WTC11 (cell line): ENCODE measurements at regions not wholly inside any gene's neighbourhood (a gene's known extent, or its start where the extent isn't known, plus 50 kb on each side); places are given as distances from the start of the nearest gene placed in this dataset.

Experiments used
- ATAC-seq: fragments of 200-7000 bp; cut with Tn5 transposase; 2 replicates; pipeline ENCODE4 v1.10.0; 2021; ENCODE audit warnings: mild to moderate bottlenecking, moderate library complexity
- CTCF ChIA-PET: fragments of 300-600 bp; sonication (Branson Sonifier 250); formaldehyde crosslinking; loops from one replicate; lab custom pipeline; 2021; ENCODE audit warnings: antibody characterized with exemption; lab: Charles Lee
- POLR2A ChIA-PET: fragments of 350-600 bp; sonication (Branson Sonifier 250); formaldehyde crosslinking; loops from one replicate; lab custom pipeline; 2021; ENCODE audit warnings: antibody characterized with exemption; lab: Charles Lee
- DNase-seq: peaks from one replicate; pipeline ENCODE4 v3.0.0; 2021; ENCODE audit warnings: low spot score
- H3K27ac Mint-ChIP-seq: 2 replicates; pipeline ENCODE4 v1.8.0; 2021; ENCODE audit warnings: mixed read lengths
- H3K27me3 Mint-ChIP-seq: 2 replicates; pipeline ENCODE4 v1.8.0; 2021; ENCODE audit warnings: low read depth, mild to moderate bottlenecking, moderate library complexity, mixed read lengths
- H3K36me3 Mint-ChIP-seq: 2 replicates; pipeline ENCODE4 v1.8.0; 2021; ENCODE audit warnings: mixed read lengths
- H3K4me1 Mint-ChIP-seq: 2 replicates; pipeline ENCODE4 v1.8.0; 2022; ENCODE audit warnings: mixed read lengths
- H3K4me3 Mint-ChIP-seq: 2 replicates; pipeline ENCODE4 v1.8.0; 2021; ENCODE audit warnings: mild to moderate bottlenecking, moderate library complexity, mixed read lengths
- H3K9me3 Mint-ChIP-seq: 2 replicates; pipeline ENCODE4 v1.8.0; 2021; ENCODE audit warnings: mixed read lengths
- ATF1 ChIP-seq: sonication (generic); formaldehyde crosslinking; IDR thresholded peaks from 2 replicates; pipeline ENCODE4 v1.8.1; 2023; ENCODE audit warnings: mild to moderate bottlenecking, moderate library complexity, missing genetic modification reagents
- ATF2 ChIP-seq: sonication (generic); formaldehyde crosslinking; IDR thresholded peaks from 2 replicates; pipeline ENCODE4 v1.8.1; 2022; ENCODE audit warnings: low read depth, missing genetic modification reagents, borderline replicate concordance
- CTCF ChIP-seq: fragments of 200-600 bp; IDR thresholded peaks from 2 replicates; pipeline ENCODE4 v1.8.0; 2022; ENCODE audit warnings: antibody characterized with exemption
- EMX1 ChIP-seq: fragments of 250-450 bp; sonication (Bioruptor Pico); IDR thresholded peaks from 2 replicates; pipeline ENCODE4 v1.8.0; 2021; ENCODE audit warnings: mild to moderate bottlenecking
- FOXK1 ChIP-seq: sonication (generic); formaldehyde crosslinking; IDR thresholded peaks from 2 replicates; pipeline ENCODE4 v1.8.0; 2022; ENCODE audit warnings: mild to moderate bottlenecking, moderate library complexity, missing genetic modification reagents
- MXD4 ChIP-seq: fragments of 250-450 bp; sonication (Bioruptor Pico); IDR thresholded peaks from 2 replicates; pipeline ENCODE4 v1.8.0; 2021; ENCODE audit warnings: mild to moderate bottlenecking, moderate library complexity, borderline replicate concordance
- SP1 ChIP-seq: sonication (generic); formaldehyde crosslinking; conservative IDR thresholded peaks from 2 replicates; pipeline ENCODE4 v1.8.1; 2022; ENCODE audit warnings: missing genetic modification reagents
- TCF7 ChIP-seq: sonication (generic); formaldehyde crosslinking; IDR thresholded peaks from 2 replicates; pipeline ENCODE4 v1.8.0; 2022; ENCODE audit warnings: mild to moderate bottlenecking, low read depth, missing genetic modification reagents, moderate library complexity
- TP53 ChIP-seq: sonication (generic); formaldehyde crosslinking; IDR thresholded peaks from 2 replicates; pipeline ENCODE4 v1.8.1; 2023; ENCODE audit warnings: mild to moderate bottlenecking, missing genetic modification reagents
- ZBTB43 ChIP-seq: sonication (generic); formaldehyde crosslinking; IDR thresholded peaks from 2 replicates; pipeline ENCODE4 v1.8.1; 2023; ENCODE audit warnings: mild to moderate bottlenecking, missing genetic modification reagents
- ZNF121 ChIP-seq: sonication (generic); formaldehyde crosslinking; IDR thresholded peaks from 2 replicates; pipeline ENCODE4 v1.8.0; 2023; ENCODE audit warnings: missing genetic modification reagents
- ZNF219 ChIP-seq: sonication (generic); formaldehyde crosslinking; IDR thresholded peaks from 2 replicates; pipeline ENCODE4 v1.8.0; 2023; ENCODE audit warnings: missing genetic modification reagents, mild to moderate bottlenecking, borderline replicate concordance
- ZNF317 ChIP-seq: sonication (generic); formaldehyde crosslinking; IDR thresholded peaks from 2 replicates; pipeline ENCODE4 v1.8.1; 2023; ENCODE audit warnings: low read depth, mild to moderate bottlenecking, moderate library complexity, missing genetic modification reagents, borderline replicate concordance
- TF ChIP-seq, protein P1 (sequence below): sonication (generic); formaldehyde crosslinking; conservative IDR thresholded peaks from 2 replicates; pipeline ENCODE4 v1.8.1; 2023; ENCODE audit warnings: mild to moderate bottlenecking, low read depth, missing genetic modification reagents, moderate library complexity
- TF ChIP-seq, protein P2 (sequence below): sonication (generic); formaldehyde crosslinking; IDR thresholded peaks from 2 replicates; pipeline ENCODE4 v1.8.0; 2023; ENCODE audit warnings: mild to moderate bottlenecking, missing genetic modification reagents
- TF ChIP-seq, protein P3 (sequence below): fragments of 250-450 bp; sonication (Bioruptor Pico); IDR thresholded peaks from 2 replicates; pipeline ENCODE4 v1.9.0; 2021; ENCODE audit warnings: moderate library complexity, mild to moderate bottlenecking, inconsistent platforms, borderline replicate concordance
- TF ChIP-seq, protein P4 (sequence below): sonication (generic); formaldehyde crosslinking; IDR thresholded peaks from 2 replicates; pipeline ENCODE4 v1.8.0; 2023; ENCODE audit warnings: missing genetic modification reagents, mild to moderate bottlenecking, borderline replicate concordance
- TF ChIP-seq, protein P5 (sequence below): sonication (generic); formaldehyde crosslinking; IDR thresholded peaks from 2 replicates; pipeline ENCODE4 v1.8.1; 2022; ENCODE audit warnings: low read depth, mild to moderate bottlenecking, moderate library complexity, missing genetic modification reagents, borderline replicate concordance

DNA sequence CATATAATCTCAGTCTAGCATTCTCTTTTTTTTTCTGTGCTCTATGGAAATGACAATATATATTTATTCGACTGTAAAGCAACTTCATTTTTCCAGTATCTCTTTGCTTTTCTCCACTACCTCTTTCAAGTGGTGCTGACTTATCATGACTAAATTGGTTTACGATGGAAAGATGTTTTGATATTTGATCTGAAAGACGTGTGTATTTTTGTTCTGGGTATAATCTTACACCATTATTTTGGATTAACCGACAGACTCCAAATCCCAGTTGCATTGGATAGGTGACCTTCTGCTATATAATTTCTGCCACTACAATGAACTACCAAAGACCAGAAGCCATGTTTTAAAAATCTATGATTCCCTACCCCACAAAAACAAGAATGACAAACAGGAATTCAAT, 380.5 kb upstream of the NFE2L3 start (continued):
- TF ChIP-seq, protein P1, sequence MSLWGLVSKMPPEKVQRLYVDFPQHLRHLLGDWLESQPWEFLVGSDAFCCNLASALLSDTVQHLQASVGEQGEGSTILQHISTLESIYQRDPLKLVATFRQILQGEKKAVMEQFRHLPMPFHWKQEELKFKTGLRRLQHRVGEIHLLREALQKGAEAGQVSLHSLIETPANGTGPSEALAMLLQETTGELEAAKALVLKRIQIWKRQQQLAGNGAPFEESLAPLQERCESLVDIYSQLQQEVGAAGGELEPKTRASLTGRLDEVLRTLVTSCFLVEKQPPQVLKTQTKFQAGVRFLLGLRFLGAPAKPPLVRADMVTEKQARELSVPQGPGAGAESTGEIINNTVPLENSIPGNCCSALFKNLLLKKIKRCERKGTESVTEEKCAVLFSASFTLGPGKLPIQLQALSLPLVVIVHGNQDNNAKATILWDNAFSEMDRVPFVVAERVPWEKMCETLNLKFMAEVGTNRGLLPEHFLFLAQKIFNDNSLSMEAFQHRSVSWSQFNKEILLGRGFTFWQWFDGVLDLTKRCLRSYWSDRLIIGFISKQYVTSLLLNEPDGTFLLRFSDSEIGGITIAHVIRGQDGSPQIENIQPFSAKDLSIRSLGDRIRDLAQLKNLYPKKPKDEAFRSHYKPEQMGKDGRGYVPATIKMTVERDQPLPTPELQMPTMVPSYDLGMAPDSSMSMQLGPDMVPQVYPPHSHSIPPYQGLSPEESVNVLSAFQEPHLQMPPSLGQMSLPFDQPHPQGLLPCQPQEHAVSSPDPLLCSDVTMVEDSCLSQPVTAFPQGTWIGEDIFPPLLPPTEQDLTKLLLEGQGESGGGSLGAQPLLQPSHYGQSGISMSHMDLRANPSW (CRISPR knock-in tag), result no peak
- TF ChIP-seq MXD4 (CRISPR knock-in tag) (no peak), FOXK1 (no peak), ZBTB43 (CRISPR knock-in tag) (no peak)
- TF ChIP-seq, protein P2, sequence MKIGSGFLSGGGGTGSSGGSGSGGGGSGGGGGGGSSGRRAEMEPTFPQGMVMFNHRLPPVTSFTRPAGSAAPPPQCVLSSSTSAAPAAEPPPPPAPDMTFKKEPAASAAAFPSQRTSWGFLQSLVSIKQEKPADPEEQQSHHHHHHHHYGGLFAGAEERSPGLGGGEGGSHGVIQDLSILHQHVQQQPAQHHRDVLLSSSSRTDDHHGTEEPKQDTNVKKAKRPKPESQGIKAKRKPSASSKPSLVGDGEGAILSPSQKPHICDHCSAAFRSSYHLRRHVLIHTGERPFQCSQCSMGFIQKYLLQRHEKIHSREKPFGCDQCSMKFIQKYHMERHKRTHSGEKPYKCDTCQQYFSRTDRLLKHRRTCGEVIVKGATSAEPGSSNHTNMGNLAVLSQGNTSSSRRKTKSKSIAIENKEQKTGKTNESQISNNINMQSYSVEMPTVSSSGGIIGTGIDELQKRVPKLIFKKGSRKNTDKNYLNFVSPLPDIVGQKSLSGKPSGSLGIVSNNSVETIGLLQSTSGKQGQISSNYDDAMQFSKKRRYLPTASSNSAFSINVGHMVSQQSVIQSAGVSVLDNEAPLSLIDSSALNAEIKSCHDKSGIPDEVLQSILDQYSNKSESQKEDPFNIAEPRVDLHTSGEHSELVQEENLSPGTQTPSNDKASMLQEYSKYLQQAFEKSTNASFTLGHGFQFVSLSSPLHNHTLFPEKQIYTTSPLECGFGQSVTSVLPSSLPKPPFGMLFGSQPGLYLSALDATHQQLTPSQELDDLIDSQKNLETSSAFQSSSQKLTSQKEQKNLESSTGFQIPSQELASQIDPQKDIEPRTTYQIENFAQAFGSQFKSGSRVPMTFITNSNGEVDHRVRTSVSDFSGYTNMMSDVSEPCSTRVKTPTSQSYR (CRISPR knock-in tag), result no peak

GRCh38 chr7:25772802-25773201, 379.2 kb upstream of the NFE2L3 start:
- H3K9me3 Mint-ChIP-seq, result no peaks in the 10 kb centered on the region
- H3K27me3 Mint-ChIP-seq, result no peaks in the 10 kb centered on the region
- no peak overlapping the region for H3K4me3 Mint-ChIP-seq
- no peaks in the 10 kb centered on the region for H3K36me3 Mint-ChIP-seq
- H3K4me1 Mint-ChIP-seq, result peaks cover 5% of the 10 kb centered on the region
- ATAC-seq, result no peak
- POLR2A ChIA-PET, result no interaction called here
- no peak for DNase-seq
- no peak overlapping the region for H3K27ac Mint-ChIP-seq
- CTCF ChIA-PET, result no interaction called here
- TF ChIP-seq SP1, result no peak
- TF ChIP-seq, protein P3, sequence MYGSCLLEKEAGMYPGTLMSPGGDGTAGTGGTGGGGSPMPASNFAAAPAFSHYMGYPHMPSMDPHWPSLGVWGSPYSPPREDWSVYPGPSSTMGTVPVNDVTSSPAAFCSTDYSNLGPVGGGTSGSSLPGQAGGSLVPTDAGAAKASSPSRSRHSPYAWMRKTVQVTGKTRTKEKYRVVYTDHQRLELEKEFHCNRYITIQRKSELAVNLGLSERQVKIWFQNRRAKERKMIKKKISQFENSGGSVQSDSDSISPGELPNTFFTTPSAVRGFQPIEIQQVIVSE, result no peak
- no peak for TF ChIP-seq TP53
- no peak for TF ChIP-seq TCF7 (CRISPR knock-in tag)
- no peak for TF ChIP-seq ATF1 (CRISPR knock-in tag)
- TF ChIP-seq ATF2 (CRISPR knock-in tag), result no peak
- TF ChIP-seq, protein P4, sequence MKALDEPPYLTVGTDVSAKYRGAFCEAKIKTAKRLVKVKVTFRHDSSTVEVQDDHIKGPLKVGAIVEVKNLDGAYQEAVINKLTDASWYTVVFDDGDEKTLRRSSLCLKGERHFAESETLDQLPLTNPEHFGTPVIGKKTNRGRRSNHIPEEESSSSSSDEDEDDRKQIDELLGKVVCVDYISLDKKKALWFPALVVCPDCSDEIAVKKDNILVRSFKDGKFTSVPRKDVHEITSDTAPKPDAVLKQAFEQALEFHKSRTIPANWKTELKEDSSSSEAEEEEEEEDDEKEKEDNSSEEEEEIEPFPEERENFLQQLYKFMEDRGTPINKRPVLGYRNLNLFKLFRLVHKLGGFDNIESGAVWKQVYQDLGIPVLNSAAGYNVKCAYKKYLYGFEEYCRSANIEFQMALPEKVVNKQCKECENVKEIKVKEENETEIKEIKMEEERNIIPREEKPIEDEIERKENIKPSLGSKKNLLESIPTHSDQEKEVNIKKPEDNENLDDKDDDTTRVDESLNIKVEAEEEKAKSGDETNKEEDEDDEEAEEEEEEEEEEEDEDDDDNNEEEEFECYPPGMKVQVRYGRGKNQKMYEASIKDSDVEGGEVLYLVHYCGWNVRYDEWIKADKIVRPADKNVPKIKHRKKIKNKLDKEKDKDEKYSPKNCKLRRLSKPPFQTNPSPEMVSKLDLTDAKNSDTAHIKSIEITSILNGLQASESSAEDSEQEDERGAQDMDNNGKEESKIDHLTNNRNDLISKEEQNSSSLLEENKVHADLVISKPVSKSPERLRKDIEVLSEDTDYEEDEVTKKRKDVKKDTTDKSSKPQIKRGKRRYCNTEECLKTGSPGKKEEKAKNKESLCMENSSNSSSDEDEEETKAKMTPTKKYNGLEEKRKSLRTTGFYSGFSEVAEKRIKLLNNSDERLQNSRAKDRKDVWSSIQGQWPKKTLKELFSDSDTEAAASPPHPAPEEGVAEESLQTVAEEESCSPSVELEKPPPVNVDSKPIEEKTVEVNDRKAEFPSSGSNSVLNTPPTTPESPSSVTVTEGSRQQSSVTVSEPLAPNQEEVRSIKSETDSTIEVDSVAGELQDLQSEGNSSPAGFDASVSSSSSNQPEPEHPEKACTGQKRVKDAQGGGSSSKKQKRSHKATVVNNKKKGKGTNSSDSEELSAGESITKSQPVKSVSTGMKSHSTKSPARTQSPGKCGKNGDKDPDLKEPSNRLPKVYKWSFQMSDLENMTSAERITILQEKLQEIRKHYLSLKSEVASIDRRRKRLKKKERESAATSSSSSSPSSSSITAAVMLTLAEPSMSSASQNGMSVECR (CRISPR knock-in tag), result no peak
- no peak for TF ChIP-seq ZNF219 (CRISPR knock-in tag)
- TF ChIP-seq, protein P5, sequence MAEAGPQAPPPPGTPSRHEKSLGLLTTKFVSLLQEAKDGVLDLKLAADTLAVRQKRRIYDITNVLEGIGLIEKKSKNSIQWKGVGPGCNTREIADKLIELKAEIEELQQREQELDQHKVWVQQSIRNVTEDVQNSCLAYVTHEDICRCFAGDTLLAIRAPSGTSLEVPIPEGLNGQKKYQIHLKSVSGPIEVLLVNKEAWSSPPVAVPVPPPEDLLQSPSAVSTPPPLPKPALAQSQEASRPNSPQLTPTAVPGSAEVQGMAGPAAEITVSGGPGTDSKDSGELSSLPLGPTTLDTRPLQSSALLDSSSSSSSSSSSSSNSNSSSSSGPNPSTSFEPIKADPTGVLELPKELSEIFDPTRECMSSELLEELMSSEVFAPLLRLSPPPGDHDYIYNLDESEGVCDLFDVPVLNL (CRISPR knock-in tag), result no peak
- no peak for TF ChIP-seq ZNF317
- TF ChIP-seq ZNF121 (CRISPR knock-in tag), result no peak
- no peak for TF ChIP-seq CTCF
- no peak for TF ChIP-seq EMX1 (CRISPR knock-in tag)
